IPS-18a (cell line): ENCODE measurements at regions not wholly inside any gene's neighbourhood (a gene's known extent, or its start where the extent isn't known, plus 50 kb on each side); places are given as distances from the start of the nearest gene placed in this dataset.

Experiments used
- H3K27ac ChIP-seq: one replicate; pipeline ENCODE4 v1.5.1; 2013; ENCODE audit warnings: low read length
- H3K27me3 ChIP-seq: one replicate; pipeline ENCODE4 v1.6.1; 2013; ENCODE audit warnings: mild to moderate bottlenecking, low read length; ENCODE audit not compliant: control insufficient read depth, insufficient read depth
- H3K36me3 ChIP-seq: one replicate; pipeline ENCODE4 v1.6.1; 2013; ENCODE audit warnings: low read depth, low read length; ENCODE audit not compliant: control insufficient read depth
- H3K4me1 ChIP-seq: one replicate; pipeline ENCODE4 v1.6.1; 2013; ENCODE audit warnings: low read depth, low read length; ENCODE audit not compliant: control insufficient read depth
- H3K4me3 ChIP-seq: one replicate; pipeline ENCODE4 v1.5.1; 2013; ENCODE audit warnings: low read length
- H3K9ac ChIP-seq: one replicate; pipeline ENCODE4 v1.6.1; 2013; ENCODE audit warnings: mild to moderate bottlenecking, low read length, moderate library complexity
- H3K9me3 ChIP-seq: one replicate; pipeline ENCODE4 v1.6.1; 2013; ENCODE audit warnings: low read depth, low read length; ENCODE audit not compliant: control insufficient read depth

GRCh38 chr7:88431882-88432281, 125.2 kb upstream of the STEAP4 start:
- Histone ChIP-seq H3K27ac (no peak overlapping the region), H3K4me3 (no peak overlapping the region), H3K36me3 (no peaks in the 10 kb centered on the region), H3K4me1 (no peaks in the 10 kb centered on the region), H3K9me3 (no peaks in the 10 kb centered on the region), H3K27me3 (no peaks in the 10 kb centered on the region), H3K9ac (no peak overlapping the region)

GRCh38 chr7:88429382-88429781, 122.7 kb upstream of the STEAP4 start:
- no peaks in the 10 kb centered on the region for H3K4me1 ChIP-seq
- no peak overlapping the region for H3K9ac ChIP-seq
- no peaks in the 10 kb centered on the region for H3K9me3 ChIP-seq
- H3K27ac ChIP-seq, result no peak overlapping the region
- H3K27me3 ChIP-seq, result no peaks in the 10 kb centered on the region
- H3K36me3 ChIP-seq, result no peaks in the 10 kb centered on the region
- H3K4me3 ChIP-seq, result no peak overlapping the region

GRCh38 chr7:88402529-88402928, 95.8 kb upstream of the STEAP4 start:
- Histone ChIP-seq H3K9me3 (no peaks in the 10 kb centered on the region), H3K9ac (no peak overlapping the region), H3K4me1 (no peaks in the 10 kb centered on the region), H3K36me3 (no peaks in the 10 kb centered on the region), H3K27ac (no peak overlapping the region), H3K4me3 (no peak overlapping the region), H3K27me3 (no peaks in the 10 kb centered on the region)

GRCh38 chr7:88401009-88401623, 94.4 kb upstream of the STEAP4 start:
- Histone ChIP-seq H3K9ac (no peak overlapping the region), H3K27me3 (no peaks in the 10 kb centered on the region), H3K4me3 (no peak overlapping the region), H3K27ac (no peak overlapping the region), H3K4me1 (no peaks in the 10 kb centered on the region), H3K9me3 (no peaks in the 10 kb centered on the region), H3K36me3 (no peaks in the 10 kb centered on the region)

- H3K36me3 ChIP-seq, result no peaks in the 10 kb centered on the region
- no peaks in the 10 kb centered on the region for H3K4me1 ChIP-seq
- H3K9me3 ChIP-seq, result no peaks in the 10 kb centered on the region
- H3K9ac ChIP-seq, result no peak overlapping the region
- no peak overlapping the region for H3K27ac ChIP-seq
- H3K4me3 ChIP-seq, result no peak overlapping the region
- no peaks in the 10 kb centered on the region for H3K27me3 ChIP-seq
Measured at GRCh38 chr7:88399696-88400240, 93.1 kb upstream of the STEAP4 start.

GRCh38 chr7:88399036-88399435, 92.3 kb upstream of the STEAP4 start:
- no peak overlapping the region for H3K27ac ChIP-seq
- H3K4me3 ChIP-seq, result no peak overlapping the region
- H3K36me3 ChIP-seq, result no peaks in the 10 kb centered on the region
- H3K9ac ChIP-seq, result no peak overlapping the region
- no peaks in the 10 kb centered on the region for H3K27me3 ChIP-seq
- H3K4me1 ChIP-seq, result no peaks in the 10 kb centered on the region
- no peaks in the 10 kb centered on the region for H3K9me3 ChIP-seq

- Histone ChIP-seq H3K4me3 (no peak overlapping the region), H3K27me3 (no peaks in the 10 kb centered on the region), H3K9ac (no peak overlapping the region), H3K36me3 (no peaks in the 10 kb centered on the region), H3K27ac (no peak overlapping the region), H3K4me1 (no peaks in the 10 kb centered on the region), H3K9me3 (no peaks in the 10 kb centered on the region)
Measured at GRCh38 chr7:88398459-88398858, 91.8 kb upstream of the STEAP4 start.

GRCh38 chr7:88396948-88397322, 90.2 kb upstream of the STEAP4 start:
- Histone ChIP-seq H3K9me3 (no peaks in the 10 kb centered on the region), H3K36me3 (no peaks in the 10 kb centered on the region), H3K27ac (no peak overlapping the region)

GRCh38 chr7:88396295-88396947, 89.7 kb upstream of the STEAP4 start:
- Histone ChIP-seq H3K9me3 (no peaks in the 10 kb centered on the region), H3K9ac (no peak overlapping the region), H3K27me3 (no peaks in the 10 kb centered on the region), H3K36me3 (no peaks in the 10 kb centered on the region), H3K4me1 (no peaks in the 10 kb centered on the region), H3K27ac (no peak overlapping the region), H3K4me3 (no peak overlapping the region)

More at GRCh38 chr7:88396948-88397322, 90.2 kb upstream of the STEAP4 start:
- Histone ChIP-seq H3K4me1 (no peaks in the 10 kb centered on the region), H3K9ac (no peak overlapping the region), H3K4me3 (no peak overlapping the region), H3K27me3 (no peaks in the 10 kb centered on the region)

- H3K27me3 ChIP-seq, result no peaks in the 10 kb centered on the region
- H3K9ac ChIP-seq, result no peak overlapping the region
- H3K27ac ChIP-seq, result no peak overlapping the region
- H3K36me3 ChIP-seq, result no peaks in the 10 kb centered on the region
- H3K9me3 ChIP-seq, result no peaks in the 10 kb centered on the region
- no peaks in the 10 kb centered on the region for H3K4me1 ChIP-seq
- H3K4me3 ChIP-seq, result no peak overlapping the region
Measured at GRCh38 chr7:88395715-88396114, 89.0 kb upstream of the STEAP4 start.

GRCh38 chr7:88391247-88391646, 84.6 kb upstream of the STEAP4 start:
- H3K9ac ChIP-seq, result no peak overlapping the region
- H3K4me1 ChIP-seq, result peaks cover 3% of the 10 kb centered on the region
- no peak overlapping the region for H3K27ac ChIP-seq
- no peaks in the 10 kb centered on the region for H3K36me3 ChIP-seq
- no peaks in the 10 kb centered on the region for H3K27me3 ChIP-seq
- no peak overlapping the region for H3K4me3 ChIP-seq
- no peaks in the 10 kb centered on the region for H3K9me3 ChIP-seq

GRCh38 chr7:88387368-88387767, 80.7 kb upstream of the STEAP4 start:
- H3K36me3 ChIP-seq, result no peaks in the 10 kb centered on the region
- no peak overlapping the region for H3K9ac ChIP-seq
- H3K4me1 ChIP-seq, result peaks cover 3% of the 10 kb centered on the region
- no peaks in the 10 kb centered on the region for H3K27me3 ChIP-seq
- no peaks in the 10 kb centered on the region for H3K9me3 ChIP-seq
- no peak overlapping the region for H3K27ac ChIP-seq
- H3K4me3 ChIP-seq, result no peak overlapping the region
